Dermis blood vessel endothelial cell (primary cell): ENCODE measurements at regions not wholly inside any gene's neighbourhood (a gene's known extent, or its start where the extent isn't known, plus 50 kb on each side); places are given as distances from the start of the nearest gene placed in this dataset.
"Not testable (repeated sequence)": the region's sequence is repeated elsewhere in the genome, so short reads cannot be mapped to it uniquely, and the experiment has no call there.

ENCODE experiments used
- DNase-seq: peaks from one replicate; pipeline ENCODE4 v3.0.0; 2010

DNA sequence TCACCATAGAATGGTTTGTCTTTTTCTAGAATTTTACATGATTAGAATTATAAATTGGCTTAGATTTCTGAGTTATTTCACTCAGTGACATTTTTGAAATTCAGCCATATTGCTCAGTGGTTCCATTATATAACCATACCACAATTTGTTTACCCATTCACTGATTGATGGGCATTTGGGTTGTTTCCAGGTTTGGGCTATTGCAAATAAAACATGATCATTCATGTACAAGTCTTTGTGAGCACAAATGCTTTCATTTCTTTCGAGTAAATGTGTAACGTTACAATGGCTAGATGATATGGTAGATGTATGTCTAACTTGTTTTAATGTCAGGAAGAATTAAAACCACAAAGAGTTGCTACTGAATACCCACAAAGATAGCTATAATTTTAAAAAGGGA is 279.9 kb upstream of the TARS1 start:
- no peak for DNase-seq

DNA sequence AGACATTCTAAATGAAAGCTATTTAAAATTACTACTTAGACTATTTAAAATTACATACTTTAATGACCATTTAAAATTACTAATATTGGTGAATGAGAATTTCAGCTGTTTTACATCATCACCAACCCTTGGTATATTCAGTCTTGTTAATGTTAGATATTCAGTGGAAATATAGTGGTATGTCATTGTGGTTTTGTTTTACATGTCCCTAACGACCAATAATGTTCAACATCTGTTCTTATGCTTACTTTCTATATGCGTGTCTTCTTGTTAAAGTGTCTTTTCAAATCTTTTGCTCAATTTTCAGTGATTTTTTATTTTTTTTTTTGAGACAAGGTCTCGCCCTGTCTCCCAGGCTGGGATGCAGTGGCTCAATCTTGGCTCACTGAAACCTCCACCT is 279.3 kb upstream of the TARS1 start:
- no peak for DNase-seq

DNA sequence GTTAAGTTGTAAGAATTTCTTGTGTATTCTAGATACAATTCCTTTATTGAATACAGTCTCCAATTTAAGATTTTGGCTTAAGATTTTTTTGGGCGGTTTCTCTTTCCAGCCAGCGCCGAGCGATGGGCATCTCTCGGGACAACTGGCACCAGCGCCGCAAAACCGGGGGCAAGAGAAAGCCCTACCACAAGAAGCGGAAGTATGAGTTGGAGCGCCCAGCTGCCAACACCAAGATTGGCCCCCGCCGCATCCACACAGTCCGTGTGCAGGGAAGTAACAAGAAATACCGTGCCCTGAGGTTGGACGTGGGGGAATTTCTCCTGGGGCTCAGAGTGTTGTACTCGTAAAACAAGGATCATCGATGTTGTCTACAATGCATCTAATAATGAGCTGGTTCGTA is 278.7 kb upstream of the TARS1 start:
- no peak for DNase-seq

DNA sequence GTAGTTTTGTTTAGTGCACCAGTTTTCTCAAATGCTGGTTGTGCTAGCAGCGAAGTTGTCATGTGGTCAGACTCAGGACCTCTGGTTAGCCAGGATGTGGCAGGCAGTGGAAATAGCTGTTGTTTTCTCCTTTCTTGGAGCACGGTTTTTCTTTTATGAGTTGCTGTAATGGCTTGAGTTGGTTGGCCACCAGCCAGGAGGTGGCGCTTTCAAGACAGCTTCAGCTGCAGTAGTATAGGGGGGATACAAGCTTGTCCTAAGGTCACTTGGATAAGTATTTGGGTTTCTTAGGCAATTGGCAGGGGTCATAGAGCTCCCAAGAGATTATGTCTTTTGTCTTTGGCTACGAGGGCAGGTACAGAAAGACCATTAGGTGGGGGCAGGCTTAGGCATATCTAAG is 274.2 kb upstream of the TARS1 start:
- peak; percentile 37 for DNase-seq

DNA sequence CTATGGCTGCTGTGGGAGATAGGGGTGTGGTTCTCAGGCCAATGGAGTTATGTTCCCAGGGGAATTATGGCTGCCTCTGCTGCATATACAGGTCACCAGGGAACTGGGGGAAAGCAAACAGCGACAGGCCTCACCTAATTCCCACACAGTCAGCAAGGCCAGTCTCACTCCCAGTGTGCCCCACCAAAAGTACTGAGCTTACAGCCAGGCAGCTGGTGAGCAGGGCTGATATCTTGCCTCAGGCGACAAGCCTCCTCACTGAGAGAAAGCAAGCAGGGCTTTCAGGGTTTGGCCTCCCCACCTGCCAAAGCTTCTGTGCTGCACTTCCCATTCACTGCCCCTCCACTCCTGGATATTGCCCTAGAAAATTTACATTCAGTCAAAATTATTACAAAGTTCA is 273.8 kb upstream of the TARS1 start:
- no peak for DNase-seq

DNA sequence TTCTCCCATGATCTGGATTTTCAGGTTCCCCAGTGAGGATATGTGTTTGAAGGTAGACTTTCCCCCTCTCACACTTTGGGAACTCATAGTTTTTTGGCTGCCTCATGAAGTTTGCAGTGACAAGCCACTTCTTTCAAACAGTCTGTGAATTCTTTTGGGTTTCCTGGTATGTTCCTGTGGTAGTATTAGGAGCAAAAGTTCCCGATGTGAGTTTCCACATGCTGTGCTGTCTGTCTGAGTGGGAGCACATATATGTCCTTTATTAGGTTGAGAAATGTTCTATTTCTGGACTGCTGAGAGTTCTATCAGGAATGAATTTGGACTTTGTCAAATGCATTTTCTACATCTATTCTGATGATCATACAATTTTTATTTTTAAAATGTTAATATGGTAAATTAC is 273.2 kb upstream of the TARS1 start:
- no peak for DNase-seq

DNA sequence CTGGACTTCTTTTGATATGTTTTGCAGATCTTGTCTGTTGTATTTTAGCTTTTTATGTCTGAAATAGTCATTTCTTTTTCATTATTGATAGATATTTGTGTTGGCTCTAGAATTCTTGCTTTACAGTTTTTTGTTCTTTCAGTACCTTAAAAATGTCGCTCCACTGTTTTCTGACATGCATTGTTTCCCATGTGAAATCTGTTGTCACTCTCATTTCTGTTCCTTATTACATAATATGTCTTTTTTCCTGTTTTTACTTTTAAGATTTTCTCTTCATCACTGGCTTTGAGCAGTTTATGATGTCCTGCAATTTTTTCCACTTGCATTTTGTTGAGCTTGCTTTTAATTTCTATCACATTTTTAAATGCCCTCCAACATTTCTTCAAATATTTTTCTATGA is 270.4 kb upstream of the TARS1 start:
- DNase-seq = no peak

DNA sequence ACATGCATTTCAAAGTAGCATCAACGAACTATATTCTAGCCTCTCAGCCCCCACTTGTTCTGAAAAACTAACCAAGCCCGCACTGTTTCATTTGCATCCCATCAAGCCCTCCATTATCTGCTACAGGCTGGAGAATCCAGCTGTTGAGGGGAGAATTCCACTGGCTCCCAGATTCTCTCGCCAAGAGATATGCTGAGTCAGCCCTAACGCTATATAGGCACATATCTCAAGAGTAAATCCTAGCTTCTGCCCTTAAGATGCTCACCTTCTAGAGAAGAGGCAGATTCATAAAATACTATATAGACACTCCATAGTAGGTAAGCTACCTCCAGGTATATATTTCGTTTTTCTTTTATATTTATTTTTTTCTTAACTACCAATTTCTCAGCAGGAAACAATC is 266.4 kb upstream of the TARS1 start:
- DNase-seq = no peak

DNA sequence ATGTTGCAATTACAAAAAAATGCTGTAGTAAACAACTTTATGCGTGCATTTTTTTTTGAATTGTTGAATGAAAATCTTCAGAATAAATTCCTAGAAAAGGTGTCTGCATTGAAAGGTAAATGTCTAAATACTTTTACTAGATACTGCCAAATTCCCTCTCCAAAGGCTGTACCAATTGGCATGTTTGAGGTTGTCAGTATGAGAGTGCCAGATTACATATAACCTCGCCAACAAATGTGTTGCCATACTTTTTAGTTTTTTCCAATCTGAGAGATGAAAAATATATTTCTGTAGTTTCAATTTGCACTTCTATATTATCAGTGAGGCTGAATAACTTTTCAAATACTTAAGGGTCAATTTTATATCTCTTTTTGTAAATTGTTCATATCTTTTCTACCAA is 261.5 kb upstream of the TARS1 start:
- no peak for DNase-seq

DNA sequence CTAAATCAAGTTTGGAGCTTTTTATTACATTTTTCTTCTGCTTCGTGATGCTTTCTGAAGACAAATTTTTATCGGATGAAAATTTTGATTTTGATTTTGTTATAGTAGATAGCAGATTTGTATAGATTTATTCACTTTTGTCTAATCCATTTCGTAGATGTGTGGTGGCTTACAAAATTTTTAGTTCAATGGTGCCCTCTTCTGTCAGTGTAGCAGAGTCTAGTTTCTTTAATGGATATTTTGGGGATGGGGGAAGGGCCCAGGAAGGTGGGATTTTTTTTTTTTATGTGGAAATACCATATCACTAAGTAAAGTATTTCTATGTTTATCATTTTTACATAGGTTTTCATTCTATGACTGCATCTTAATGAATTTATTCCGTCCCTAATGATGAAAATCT is 259.9 kb upstream of the TARS1 start:
- DNase-seq = peak; percentile 30

DNA sequence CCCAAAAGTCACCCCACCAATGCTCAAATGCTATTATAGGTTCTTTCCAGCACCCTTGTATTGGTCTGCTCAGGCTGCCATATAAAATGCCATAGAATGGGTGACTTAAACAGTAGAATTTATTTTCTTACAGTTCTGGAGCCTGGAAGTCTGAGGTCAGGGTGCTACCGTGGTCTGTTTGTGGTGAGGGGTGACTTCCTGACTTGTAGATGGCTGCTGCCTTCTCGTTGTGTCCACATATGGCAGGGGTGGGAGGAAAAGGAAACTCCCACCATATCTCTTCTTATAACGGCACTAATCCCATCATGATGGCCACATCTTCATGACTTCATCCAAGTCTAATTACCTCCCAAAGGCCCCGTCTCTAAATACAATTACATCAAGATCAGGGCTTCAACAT is 257.8 kb upstream of the TARS1 start:
- DNase-seq = no peak

DNA sequence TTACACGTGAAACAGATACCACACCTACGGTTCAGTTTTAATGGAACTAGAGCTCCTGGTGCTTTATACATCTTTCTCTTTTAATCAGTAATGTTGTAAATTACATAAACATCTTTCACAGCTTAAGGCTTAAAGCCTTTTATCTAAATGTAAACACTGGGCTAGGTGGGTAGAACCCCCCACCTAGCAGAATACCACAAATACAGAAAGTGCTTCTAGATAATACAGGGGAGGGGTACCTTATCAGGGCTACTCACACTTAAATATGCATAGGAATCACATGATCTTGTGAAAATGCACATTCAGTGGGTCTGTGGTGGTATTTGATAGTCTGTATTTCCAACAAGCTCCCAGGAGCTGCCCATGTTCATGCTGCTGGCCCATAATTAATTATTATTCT is 256.4 kb upstream of the TARS1 start:
- DNase-seq = no peak

DNA sequence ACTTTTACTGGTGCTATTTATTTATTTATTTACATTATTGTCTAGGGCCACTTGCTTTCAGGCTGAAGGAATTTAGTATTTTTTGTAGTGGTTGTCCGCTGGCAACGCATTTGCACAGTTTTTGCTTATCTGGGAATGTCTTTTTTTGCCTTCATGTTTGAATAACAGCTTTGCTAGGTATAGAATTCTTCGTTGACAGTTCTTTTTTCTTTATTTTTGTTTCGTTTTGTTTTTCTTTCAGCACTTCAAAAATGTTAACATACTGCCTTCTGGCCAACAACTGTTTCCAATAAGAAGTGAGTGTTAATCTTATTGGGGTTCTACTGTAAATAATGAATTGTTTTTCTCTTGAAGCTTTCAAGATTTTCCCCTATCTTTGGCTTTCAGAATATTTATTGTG is 252.7 kb upstream of the TARS1 start:
- DNase-seq = no peak

DNA sequence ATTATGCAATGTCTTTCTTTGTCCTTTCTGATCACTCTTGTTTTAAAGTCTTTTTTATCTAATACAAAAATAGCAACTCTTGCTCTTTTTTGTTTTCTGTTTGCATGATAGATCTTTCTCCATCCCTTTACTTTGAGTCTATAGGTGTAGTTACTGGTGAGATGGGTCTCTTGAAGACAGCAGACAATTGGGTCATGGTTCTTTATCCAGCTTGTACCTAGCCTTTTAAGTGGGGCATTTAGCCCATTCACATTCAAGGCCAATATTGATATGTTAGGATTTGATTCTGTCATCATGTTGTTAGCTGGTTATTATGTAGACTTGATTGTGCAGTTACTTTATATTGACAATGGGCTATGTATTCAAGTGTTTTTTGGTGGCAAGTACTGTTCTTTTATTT is 245.9 kb upstream of the TARS1 start:
- no peak for DNase-seq

DNA sequence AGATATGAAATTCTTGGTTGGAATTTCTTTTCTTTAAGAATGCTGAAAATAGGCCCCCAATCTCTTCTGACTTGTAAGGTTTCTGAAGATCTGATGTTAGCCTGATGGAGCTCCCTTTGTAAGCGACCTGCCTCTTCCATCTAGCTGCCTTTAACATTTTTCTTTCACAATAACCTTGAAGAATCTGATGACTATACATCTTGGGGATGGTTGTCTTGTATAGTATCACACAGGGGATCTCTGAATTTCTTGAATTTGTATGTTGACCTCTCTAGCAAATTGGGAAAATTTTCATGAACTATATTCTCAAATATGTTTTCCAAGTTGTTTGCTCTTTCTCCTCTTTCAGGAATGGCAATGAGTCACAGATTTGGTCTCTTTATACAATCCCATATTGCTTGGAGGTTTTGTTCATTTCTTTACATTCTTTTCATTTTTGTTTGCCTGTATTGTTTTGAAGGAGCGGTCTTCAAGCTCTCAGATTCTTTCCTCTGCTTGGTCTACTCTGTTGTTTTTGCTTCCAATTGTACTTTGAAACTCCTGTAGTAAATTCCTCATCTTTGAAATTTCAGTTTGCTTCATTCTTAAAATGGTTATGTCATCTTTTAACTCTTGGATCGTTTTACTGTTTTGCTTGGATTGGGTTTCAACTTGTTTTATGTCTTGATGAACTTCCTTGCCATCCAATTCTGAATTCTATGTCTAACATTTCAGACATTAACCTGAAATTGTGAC is 245.2 kb upstream of the TARS1 start:
- no peak for DNase-seq

DNA sequence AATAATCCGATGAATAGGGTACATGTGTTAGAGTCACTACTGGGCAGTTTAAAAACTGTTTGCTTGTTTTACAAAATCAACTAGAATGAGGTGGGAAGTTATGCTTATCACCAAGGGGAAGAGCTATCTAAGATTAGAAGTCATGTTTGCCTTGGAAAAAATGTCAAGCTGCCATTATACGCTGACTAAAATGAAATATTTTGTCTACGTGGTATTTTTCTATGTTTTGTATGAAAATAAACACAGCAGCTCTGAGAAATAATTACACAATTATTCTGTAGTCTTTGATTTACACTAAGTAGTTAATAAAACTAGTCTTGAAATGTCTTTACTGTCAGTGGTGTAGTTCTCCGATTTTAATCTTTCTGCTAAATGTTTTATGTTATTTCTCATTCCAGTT is 241.9 kb upstream of the TARS1 start:
- DNase-seq = no peak

DNA sequence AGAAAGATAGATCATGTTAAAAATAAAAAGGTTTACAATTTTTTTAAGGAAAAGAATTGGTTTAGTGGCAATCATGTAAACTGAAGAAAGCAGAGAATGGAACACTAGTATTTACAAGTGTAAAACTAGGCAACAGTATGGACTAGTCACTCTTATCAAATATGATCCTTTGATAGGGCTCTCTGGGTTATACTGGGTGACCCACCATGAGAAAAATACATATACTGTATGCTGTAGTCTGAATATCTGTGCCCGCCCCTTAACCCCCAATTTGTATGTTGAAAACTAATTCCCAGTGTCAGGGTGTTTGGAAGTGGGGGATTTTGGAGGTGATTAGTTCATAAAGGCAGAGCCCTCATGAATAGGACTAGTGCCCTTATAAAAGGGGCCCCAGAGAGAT is 236.8 kb upstream of the TARS1 start:
- no peak for DNase-seq

DNA sequence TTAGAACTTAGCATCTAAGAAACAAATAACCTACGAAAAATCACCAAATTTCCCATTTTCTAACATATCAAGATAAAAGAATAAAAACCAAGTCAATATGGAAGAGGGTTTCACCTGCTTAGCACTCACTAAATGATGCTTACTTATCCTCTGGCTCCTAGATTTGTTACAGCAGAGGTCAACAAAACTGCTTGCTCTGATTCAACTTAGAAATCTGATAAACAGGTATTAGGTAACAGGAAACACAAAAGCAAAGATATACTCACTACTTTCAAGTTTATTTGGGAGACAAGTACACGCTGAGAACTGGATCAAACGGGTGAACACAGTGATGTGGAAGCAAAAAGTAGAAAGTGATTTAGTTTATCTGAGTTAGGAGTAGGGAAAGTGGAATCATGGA is 235.7 kb upstream of the TARS1 start:
- DNase-seq = no peak

DNA sequence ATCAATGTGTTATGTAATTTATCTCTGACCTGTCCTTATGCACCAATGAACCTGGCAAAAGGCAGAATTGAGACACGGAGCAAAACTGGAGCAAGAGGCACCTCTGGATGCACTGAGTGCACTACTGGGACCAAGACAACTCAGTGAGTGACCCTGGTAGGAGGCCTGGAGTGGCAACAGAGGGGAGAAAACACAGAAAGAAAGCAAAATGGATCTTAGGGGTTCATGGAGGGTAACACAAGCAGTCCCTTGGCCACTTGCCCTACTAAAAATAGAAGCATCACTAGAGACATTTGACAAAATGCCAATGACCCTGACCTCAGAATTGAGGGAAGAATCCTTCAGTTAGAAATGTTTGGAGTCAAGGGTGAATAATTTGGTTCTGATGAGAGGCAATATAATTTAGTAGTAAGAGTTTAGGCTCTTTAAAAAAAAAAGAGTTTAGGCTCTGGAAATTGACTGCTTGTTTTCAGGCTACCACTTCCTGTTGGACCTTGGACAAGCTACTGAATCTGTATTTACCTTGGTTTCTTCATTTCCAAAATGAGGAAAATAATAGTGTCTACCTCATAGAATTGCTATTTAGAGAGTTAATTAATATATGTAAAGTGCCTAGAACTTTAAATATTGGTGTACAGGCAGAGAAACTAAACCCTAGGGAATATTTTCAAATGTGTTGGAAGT is 234.9 kb upstream of the TARS1 start:
- DNase-seq = no peak

DNA sequence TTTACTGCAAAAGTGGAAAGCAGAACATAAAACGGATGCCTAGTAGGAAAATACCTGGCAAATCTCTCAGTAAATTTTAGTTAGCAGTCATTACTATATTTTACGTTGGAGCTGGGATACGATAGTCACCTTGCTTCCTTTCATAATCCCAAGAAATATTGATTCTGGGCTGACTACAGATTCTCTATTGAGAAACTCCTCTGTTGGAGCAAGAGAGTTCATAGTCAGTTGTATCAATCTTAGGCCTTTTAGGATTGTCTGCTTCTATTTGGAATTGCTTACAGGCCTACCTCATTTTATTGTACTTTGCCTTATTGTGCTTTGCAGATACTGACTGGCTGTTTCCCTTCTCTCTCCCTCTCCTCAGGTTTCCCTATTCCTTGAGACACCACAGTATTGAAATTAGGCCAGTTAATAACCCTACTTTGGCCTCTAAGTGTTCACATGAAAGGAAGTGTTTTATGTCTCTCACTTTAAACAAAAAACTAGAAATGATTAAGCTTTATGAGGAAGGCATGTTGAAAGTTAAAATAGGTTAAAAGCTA is 233.7 kb upstream of the TARS1 start:
- DNase-seq = no peak

DNA sequence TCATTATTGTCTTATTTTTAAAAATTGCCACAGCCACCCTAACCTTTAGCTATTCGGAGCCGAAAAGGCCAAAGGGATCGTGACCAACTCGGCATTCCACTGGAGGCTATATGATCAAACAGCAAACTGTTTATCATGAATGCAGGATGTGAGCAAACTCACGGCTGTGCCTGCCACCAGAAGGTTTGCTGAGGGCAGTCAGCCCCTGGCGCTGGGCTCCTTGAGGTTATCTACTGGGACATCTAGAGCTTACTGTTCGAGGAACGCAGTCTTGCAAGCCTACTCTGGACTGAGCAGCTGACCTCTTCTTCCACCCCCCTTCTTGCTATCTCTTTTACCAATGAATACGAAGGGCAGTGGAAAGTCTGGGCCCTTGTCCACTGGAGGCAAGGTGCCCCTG is 231.5 kb upstream of the TARS1 start:
- no peak for DNase-seq

DNA sequence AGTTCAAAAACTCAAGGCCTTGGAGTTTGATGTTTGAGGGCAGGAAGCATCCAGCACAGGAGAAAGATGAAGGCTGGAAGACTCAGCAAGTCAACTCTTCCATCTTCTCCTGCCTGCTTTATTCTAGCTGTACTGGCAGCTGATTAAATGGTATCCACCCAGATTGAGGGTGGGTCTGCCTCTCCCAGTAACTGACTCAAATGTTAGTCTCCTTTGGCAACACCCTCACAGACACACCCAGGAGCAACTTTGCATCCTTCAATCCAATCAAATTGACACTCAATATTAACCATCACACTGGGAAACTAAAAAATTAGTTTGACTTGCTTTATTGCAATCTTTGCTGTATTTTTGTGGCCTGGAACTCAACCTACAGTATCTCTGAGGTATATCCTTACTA is 230.5 kb upstream of the TARS1 start:
- DNase-seq = not testable (repeated sequence)

DNA sequence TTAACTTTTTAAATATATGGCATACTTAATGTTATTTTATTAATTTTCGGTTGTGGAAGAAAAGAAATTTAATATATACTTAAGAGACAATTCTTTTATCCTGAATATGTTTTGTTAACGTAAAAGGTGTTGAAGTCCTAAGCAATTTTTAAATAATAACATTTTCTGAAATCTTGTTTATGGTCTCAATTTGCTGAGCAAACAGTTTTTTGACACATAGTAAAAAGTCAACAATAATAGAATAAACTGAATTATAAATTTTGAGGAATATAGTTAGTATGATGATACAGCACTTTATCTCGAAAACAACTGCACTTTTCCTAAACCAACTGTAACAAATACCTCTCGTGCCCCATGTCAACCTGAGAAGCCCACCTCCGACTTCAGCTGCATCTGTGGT is 229.8 kb upstream of the TARS1 start:
- DNase-seq = no peak

DNA sequence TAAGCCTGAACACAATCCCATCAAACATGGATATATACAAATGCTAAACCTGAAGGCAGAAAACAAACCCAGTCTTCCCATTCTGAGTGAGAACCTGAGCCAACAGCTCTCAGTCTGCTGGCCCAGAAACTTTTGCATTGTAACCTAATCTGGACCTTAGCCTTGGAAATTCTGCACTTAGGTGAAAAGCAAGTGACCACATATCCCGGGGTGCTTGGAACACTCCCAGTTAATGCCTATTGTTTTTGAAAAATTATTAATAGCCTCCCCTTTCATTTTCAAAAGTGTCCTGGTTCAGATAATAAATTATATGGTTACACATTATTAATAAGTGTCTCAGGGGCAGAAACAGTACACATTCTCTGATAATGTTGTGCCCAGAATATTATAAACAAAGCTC is 228.3 kb upstream of the TARS1 start:
- no peak for DNase-seq

DNA sequence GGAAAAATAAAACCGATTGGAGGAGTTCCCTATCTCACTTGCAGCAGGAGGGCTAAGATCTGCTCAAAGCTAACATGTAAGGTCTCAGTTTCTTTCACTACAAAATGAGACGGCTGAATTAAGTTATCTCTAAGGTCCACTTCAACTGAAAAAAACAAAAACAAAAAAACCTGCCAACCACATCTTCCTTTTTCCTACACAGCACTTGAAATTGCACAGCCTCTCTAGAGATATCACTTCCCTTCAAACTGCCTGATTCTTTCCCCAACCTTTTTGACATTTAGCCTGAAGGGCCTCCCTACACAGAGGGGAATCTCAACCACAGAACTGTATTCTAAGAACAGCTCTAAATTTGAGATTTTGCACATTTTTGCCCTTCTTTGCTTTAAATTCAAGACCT is 227.9 kb upstream of the TARS1 start:
- DNase-seq = no peak
